NCI-H526 treated with DMSO at 0.1 percent for 48 hours (cell line): ENCODE measurements at regions not wholly inside any gene's neighbourhood (a gene's known extent, or its start where the extent isn't known, plus 50 kb on each side); places are given as distances from the start of the nearest gene placed in this dataset.

Source experiments
- DNase-seq: peaks from one replicate; lab custom pipeline; 2025; lab: John Stamatoyannopoulos, UW

DNA sequence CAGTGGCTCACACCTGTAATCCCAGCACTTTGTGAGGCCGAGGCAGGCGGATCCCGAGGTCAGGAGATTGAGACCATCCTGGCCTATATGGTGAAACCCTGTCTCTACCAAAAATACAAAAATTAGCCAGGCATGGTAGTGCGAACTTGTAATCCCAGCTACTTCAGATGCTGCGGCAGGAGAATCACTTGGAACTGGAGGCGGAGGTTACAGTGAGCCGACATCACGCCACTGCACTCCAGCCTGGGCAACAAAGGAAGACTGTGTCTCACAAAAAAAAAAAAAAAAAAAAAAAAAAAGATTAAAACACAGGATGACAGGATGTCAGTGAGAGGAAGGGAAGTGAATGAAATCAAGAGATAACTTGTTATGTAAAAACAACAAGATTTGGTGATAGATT lies 1158.5 kb downstream of the PCDH9 start:
- no peak for DNase-seq

DNA sequence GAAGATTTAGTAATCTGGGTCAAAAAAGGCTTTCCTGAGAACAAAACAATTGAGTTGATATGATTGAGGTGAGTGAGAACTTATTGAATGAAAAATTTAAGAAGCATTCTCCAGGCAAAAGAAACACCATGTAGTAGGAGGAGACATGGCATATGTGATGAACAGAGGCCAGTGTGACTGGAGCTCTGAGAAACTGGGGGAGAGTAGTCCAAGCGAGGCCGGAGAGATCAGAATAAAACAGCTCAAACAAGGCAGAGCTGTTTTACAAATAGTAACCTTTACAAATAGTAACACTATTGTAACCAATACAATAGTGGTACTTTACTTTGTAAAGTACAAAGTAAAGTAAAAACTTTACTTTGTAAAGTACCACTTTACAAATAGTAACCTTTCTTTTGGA lies 1159.1 kb downstream of the PCDH9 start:
- no peak for DNase-seq

DNA sequence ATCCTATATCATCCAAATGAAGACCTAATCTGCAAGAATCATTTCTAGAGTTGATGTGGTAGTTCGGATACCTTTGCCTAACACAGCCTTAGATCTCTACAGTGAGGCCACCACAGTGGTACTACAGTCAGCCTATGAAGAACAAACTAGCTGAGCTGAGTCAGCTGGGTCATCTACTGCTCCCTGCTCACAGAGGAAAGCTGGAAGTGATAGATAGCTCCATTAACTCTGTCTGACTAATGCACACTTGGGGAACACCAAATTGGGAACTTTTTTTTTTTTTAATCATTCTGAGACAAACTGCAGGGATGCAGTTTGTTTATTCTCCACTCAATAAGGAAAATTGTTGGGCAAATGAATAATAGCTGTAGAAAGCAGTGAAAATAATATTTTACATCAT lies 1160.6 kb downstream of the PCDH9 start:
- DNase-seq, result no peak

- no peak for DNase-seq
Observed at GRCh38 chr13:66068683-66069082, 1161.5 kb downstream of the PCDH9 start.

- DNase-seq, result no peak
Observed at GRCh38 chr13:66048888-66049287, 1181.2 kb downstream of the PCDH9 start.

DNA sequence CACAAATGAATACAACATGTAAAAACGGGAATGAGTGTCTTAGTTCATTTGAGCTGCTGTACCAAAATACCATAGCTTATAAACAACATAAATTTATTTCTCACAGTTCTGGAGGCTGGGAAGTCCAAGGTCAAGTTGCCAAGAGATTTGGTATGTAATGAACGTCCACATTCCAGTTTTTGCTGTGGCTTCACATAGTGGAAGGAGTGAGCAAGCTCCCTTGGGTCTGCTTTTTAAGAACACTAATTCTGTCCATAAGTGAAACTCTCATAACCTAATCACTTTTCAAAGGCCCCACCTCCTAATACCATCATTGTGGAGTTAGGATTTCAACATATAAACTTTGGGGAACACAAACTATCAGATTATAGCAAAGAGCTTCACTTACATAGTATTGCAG lies 1189.6 kb downstream of the PCDH9 start:
- no peak for DNase-seq

DNA sequence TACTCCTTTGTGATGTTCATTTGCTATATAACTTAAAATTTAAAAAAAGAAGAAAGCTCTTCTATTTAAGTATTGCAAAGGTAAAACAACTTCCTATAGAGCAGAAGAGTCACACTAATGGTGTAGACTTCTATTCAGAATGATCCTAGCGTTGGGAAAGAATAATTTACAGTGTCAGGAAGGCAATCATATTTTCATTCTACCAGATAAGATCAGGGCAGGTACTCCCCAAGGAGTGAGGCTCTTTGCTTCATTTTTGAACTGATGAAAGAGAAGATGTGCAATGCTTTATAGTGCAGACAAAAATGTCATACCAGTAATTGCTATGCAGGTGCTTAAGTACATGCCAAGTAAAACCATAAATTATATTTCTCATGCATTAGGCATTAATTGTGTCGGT lies 1193.0 kb downstream of the PCDH9 start:
- no peak for DNase-seq

GRCh38 chr13:66036636-66037035 lies 1193.5 kb downstream of the PCDH9 start:
- no peak for DNase-seq

- DNase-seq, result no peak
Observed at GRCh38 chr13:66036024-66036614, 1194.0 kb downstream of the PCDH9 start.

GRCh38 chr13:66033924-66034323 lies 1196.2 kb downstream of the PCDH9 start:
- no peak for DNase-seq

GRCh38 chr13:66021846-66022245 lies 1208.3 kb downstream of the PCDH9 start:
- no peak for DNase-seq

- DNase-seq, result no peak
Observed at GRCh38 chr13:66014771-66015170, 1215.4 kb downstream of the PCDH9 start.

DNA sequence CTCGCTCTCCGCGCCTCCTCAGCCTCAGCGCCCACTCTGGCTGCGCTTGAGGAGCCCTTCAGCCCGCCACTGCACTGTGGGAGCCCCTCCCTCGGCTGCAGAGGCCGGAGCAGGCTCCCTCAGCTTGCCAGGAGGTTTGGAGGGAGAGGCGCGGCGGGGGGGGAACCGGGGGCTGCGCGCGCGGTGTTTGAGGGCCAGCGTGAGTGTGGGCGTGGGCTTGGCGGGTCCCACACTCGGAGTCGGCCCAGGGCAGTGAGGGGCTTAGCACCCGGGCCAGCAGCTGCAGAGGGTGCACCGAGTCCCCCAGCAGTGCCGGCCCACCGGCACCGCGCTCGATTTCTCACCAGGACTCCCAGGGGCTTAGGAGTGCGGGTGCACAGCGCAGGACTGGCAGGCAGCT lies 1220.9 kb downstream of the PCDH9 start:
- no peak for DNase-seq

- no peak for DNase-seq
Observed at GRCh38 chr13:66003558-66003957, 1226.6 kb downstream of the PCDH9 start.

GRCh38 chr13:66001140-66001539 lies 1229.0 kb downstream of the PCDH9 start:
- no peak for DNase-seq

- no peak for DNase-seq
Observed at GRCh38 chr13:65999411-65999810, 1230.7 kb downstream of the PCDH9 start.

- DNase-seq, result peak; percentile 73
Observed at GRCh38 chr13:65990684-65991083, 1239.5 kb downstream of the PCDH9 start.

DNA sequence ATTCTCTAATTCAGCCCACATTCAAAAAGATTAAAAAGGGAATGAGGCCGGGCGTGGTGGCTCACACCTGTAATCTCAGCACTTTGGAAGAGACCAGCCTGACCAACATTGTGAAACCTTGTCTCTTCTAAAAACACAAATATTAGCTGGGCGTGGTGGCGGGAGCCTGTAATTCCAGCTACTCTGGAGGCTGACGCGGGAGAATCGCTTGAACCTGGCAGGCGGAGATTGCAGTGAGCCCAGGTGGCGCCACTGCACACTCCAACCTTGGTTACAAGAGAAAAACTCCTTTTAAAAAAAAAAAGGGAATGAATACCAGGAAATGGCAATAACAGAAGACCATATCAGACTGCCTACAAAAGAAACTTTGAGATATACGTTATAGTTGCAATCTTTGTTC lies 1244.5 kb downstream of the PCDH9 start:
- no peak for DNase-seq

DNA sequence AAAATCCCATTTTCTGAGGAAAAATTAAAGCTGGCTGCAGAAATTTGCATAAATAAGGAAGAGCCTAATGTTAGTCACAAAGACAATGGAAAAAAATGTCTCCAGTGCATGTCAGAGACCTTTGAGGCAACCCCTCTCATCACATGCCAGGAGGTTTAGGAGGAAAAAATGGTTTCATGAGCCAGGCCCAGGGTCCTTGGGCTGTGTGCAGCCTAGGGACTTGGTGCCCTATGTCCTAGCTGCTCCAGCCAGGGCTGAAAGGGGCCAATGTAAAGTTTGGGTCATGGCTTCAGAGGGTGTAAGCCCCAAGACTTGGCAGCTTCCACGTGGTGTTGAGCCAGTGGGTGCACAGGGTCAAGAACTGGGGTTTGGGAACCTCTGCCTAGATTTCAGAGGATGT lies 1252.6 kb downstream of the PCDH9 start:
- no peak for DNase-seq

DNA sequence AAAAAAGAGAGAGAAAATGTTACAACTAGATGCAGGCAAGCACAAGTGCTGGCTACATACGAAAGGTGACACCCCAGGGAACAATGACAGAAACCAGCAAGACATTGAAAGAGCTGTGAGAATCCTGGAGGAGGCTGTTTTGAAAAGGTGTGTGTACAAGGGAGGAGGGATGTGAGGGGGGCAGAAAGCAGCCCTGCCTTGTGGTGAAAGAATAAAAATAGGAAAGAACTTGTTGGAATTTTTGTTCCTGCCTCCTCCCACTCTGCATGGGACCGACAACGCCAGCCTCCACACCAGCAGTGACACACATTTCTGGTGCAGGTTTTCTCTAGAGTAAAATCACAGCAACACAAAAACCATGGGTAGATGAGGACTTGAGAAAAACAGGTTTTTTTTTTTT lies 1258.6 kb downstream of the PCDH9 start:
- DNase-seq, result no peak

GRCh38 chr13:65966991-65967451 lies 1263.1 kb downstream of the PCDH9 start:
- peak; percentile 17 for DNase-seq

DNA sequence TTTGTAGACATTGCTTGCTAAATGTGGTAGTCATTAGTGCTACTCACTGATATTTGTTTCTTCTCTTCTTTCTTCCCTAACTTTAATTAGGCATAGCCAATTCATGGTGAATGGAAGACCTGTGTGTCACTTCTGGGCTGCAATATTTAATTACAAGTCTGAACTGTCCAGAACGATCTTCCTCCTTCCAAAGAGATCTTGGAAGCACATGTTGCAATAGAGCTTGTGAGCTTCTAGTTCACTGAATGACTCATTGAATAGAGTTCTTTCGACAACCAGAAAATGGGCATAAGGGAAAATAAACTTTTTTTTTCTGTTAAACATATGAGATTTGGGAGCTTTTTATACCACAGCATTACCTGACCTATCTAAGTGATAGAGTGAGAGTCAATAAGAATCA lies 1264.6 kb downstream of the PCDH9 start:
- no peak for DNase-seq

DNA sequence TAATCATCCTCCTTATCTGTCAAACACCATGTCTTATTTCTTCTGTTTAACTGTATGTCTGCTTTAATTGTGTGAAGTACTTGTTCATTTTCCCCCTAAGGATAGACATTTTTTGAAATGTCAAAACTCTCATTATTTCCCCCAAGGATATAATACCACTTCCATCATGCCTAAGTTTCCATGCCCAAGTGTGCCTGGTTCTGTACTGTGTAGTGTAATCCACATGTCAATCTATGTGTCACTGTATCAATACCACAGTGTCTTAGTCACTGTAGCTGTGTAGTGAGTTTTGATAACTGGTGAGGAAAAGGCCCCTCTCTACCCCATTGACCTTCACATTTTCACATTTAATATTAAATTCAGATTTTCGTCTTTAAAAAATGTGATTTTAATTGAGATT lies 1265.5 kb downstream of the PCDH9 start:
- DNase-seq, result no peak

DNA sequence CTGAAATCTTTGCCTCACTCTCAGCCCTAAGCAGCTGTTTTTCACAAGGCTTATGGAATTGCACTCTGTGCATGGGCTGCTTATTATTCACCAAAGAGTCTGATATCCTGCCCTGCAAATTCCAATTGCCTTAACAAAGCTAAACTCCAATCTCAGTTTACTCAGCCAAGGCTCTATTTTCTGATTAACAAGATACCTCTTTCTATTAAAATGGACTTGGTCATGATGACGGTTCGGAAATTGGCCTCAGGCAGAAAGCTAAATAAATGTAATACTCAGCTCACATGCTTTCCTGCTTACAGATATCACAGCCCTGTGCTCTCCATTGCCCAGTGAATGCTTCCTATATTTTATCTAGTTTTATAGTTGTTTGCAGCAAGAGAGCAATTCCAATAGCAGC lies 1270.8 kb downstream of the PCDH9 start:
- no peak for DNase-seq

- no peak for DNase-seq
Observed at GRCh38 chr13:65946387-65946786, 1283.7 kb downstream of the PCDH9 start.
